ENCODE measurements at regions not wholly inside any gene's neighbourhood (a gene's known extent, or its start where the extent isn't known, plus 50 kb on each side); places are given as distances from the start of the nearest gene placed in this dataset.

GRCh38 chr1:242623119-242623518 lies 98.6 kb upstream of the PLD5 start:
- TF ChIP-seq CTCF (IDR thresholded peaks at IDR 0.05) (no peak), EZH2 (IDR thresholded peaks at IDR 0.05) (no peak), EZH2phosphoT487 (IDR thresholded peaks at IDR 0.05) (no peak)
